HepG2 (cell line): ENCODE measurements at regions not wholly inside any gene's neighbourhood (a gene's known extent, or its start where the extent isn't known, plus 50 kb on each side); places are given as distances from the start of the nearest gene placed in this dataset.

Experiments used
- ATAC-seq: fragments of 200-7000 bp; cut with Tn5 transposase; 3 replicates; pipeline ENCODE4 v1.9.1; 2020; ENCODE audit warnings: mild to moderate bottlenecking, moderate library complexity
- BruUV-seq: library from RNA; stranded (reverse); fragments of 400-500 nt; replicated peaks from 2 replicates; lab custom pipeline; 2021; lab: Mats Ljungman, UMichigan
- CTCF ChIA-PET: fragments of 300-600 bp; formaldehyde crosslinking; extraction: SDS; loops from one replicate; lab custom pipeline; 2021; ENCODE audit warnings: low total read pairs, inconsistent platforms, low intra/inter-chr PET ratio; lab: Yijun Ruan, JAX
- POLR2A ChIA-PET: fragments of 350-600 bp; sonication (Branson Sonifier 250); formaldehyde crosslinking; loops from one replicate; lab custom pipeline; 2020; ENCODE audit warnings: antibody characterized with exemption, inconsistent platforms; lab: Yijun Ruan, JAX
- DNase-seq: peaks from one replicate; pipeline ENCODE4 v3.0.0-alpha.2; 2015; ENCODE audit warnings: low spot score
- FAIRE-seq: peaks from 3 replicates; lab custom pipeline; 2011; peaks lifted over from hg19 to GRCh38; lab: Jason Lieb, UNC
- H2AFZ ChIP-seq: one replicate; pipeline ENCODE4 v1.6.1; 2011; ENCODE audit warnings: low read length, inconsistent platforms
- H3K27ac ChIP-seq: fragments of 300-600 bp; 3 replicates; pipeline ENCODE4 v1.8.0; 2011; ENCODE audit warnings: mixed run types, mild to moderate bottlenecking, mixed read lengths, low read length, inconsistent platforms; ENCODE audit not compliant: insufficient read depth; ENCODE audit errors: extremely low read length
- H3K27me3 ChIP-seq, 2 experiments: fragments of 200-600 bp in 1 of 2; 2 replicates in 1 of 2; 3 replicates in 1 of 2; pipeline versions ENCODE4 v1.6.0 to v1.8.0; 2011; ENCODE audit warnings: low read length in 2 of 2, mild to moderate bottlenecking in 2 of 2, moderate library complexity in 2 of 2, inconsistent platforms in 1 of 2; ENCODE audit not compliant: insufficient read depth in 2 of 2, control insufficient read depth in 1 of 2
- H3K36me3 ChIP-seq, 2 experiments: fragments of 200-600 bp in 1 of 2; replicated peaks in 1 of 2; 2 replicates in 1 of 2; 3 replicates in 1 of 2; pipeline versions ENCODE4 v1.5.1 to v1.8.0; 2011; ENCODE audit warnings: low read length in 2 of 2, inconsistent platforms in 1 of 2; ENCODE audit not compliant: insufficient read depth in 2 of 2, control insufficient read depth in 1 of 2
- H3K4me1 ChIP-seq: 2 replicates; pipeline ENCODE4 v1.5.1; 2012; ENCODE audit warnings: low read length, inconsistent platforms; ENCODE audit not compliant: insufficient read depth
- H3K4me2 ChIP-seq: 2 replicates; pipeline ENCODE4 v1.6.0; 2011; ENCODE audit warnings: low read depth, low read length, inconsistent platforms
- H3K4me3 ChIP-seq, 3 experiments: fragments of 200-600 bp in 1 of 3; sonication (generic), shearing (Covaris generic) in 1 of 3; replicated peaks in 1 of 3; 2 replicates each; pipeline ENCODE4 v1.5.1; 2011 to 2016; ENCODE audit warnings: low read length in 3 of 3, inconsistent platforms in 2 of 3, low read depth in 2 of 3, mild to moderate bottlenecking in 2 of 3, control low read depth in 1 of 3, mixed read lengths in 1 of 3; ENCODE audit not compliant: insufficient read depth in 1 of 3
- H3K79me2 ChIP-seq: one replicate; pipeline ENCODE4 v1.6.1; 2011; ENCODE audit warnings: low read length, inconsistent platforms; ENCODE audit not compliant: insufficient read depth
- H3K9ac ChIP-seq: 2 replicates; pipeline ENCODE4 v1.6.0; 2011; ENCODE audit warnings: mild to moderate bottlenecking, low read depth, low read length, inconsistent platforms; ENCODE audit not compliant: insufficient read depth
- H3K9me3 ChIP-seq: 2 replicates; pipeline ENCODE4 v1.5.1; 2012; ENCODE audit warnings: mild to moderate bottlenecking, low read length
- H4K20me1 ChIP-seq: 2 replicates; pipeline ENCODE4 v1.6.0; 2011; ENCODE audit warnings: inconsistent platforms, mild to moderate bottlenecking, low read length, moderate library complexity; ENCODE audit not compliant: insufficient read depth
- AGO1 ChIP-seq: fragments of 200-400 bp; formaldehyde crosslinking; IDR thresholded peaks from 2 replicates; pipeline ENCODE4 v1.6.1; 2017; ENCODE audit warnings: mild to moderate bottlenecking, low read depth, low read length, moderate library complexity; ENCODE audit not compliant: poor library complexity, severe bottlenecking
- ATAD3A ChIP-seq: sonication (generic); formaldehyde crosslinking; IDR thresholded peaks from 2 replicates; pipeline ENCODE4 v1.4.0; 2020; ENCODE audit warnings: missing genetic modification reagents
- CHD4 ChIP-seq: fragments of 200-600 bp; sonication (generic); IDR thresholded peaks from 2 replicates; pipeline ENCODE4 v1.7.0; 2017; ENCODE audit warnings: mild to moderate bottlenecking, low read length, borderline replicate concordance
- FOSL1 ChIP-seq: sonication (generic); formaldehyde crosslinking; IDR thresholded peaks from 2 replicates; pipeline ENCODE4 v1.9.0; 2021; ENCODE audit warnings: missing genetic modification reagents, borderline replicate concordance
- FOXP4 ChIP-seq: sonication (generic); formaldehyde crosslinking; IDR thresholded peaks from 2 replicates; pipeline ENCODE4 v1.4.0; 2020; ENCODE audit warnings: missing genetic modification reagents
- NFYB ChIP-seq: sonication (generic); formaldehyde crosslinking; IDR thresholded peaks from 2 replicates; pipeline ENCODE4 v1.4.0; 2020; ENCODE audit warnings: missing genetic modification reagents
- RFXANK ChIP-seq: IDR thresholded peaks from 2 replicates; pipeline ENCODE4 v1.6.1; 2016
- TRIM22 ChIP-seq: fragments of 450-650 bp; IDR thresholded peaks from 2 replicates; pipeline ENCODE4 v1.6.1; 2017
- ZNF34 ChIP-seq: sonication (generic); formaldehyde crosslinking; IDR thresholded peaks from 2 replicates; pipeline ENCODE4 v1.4.0; 2020; ENCODE audit warnings: mild to moderate bottlenecking, missing genetic modification reagents, borderline replicate concordance
- ZNF577 ChIP-seq: sonication (generic); formaldehyde crosslinking; IDR thresholded peaks from 2 replicates; pipeline ENCODE4 v1.4.0; 2020; ENCODE audit warnings: mild to moderate bottlenecking, low read depth, missing genetic modification reagents, borderline replicate concordance
- ZNF589 ChIP-seq: sonication (generic); formaldehyde crosslinking; conservative IDR thresholded peaks from 2 replicates; pipeline ENCODE4 v1.8.0; 2022; ENCODE audit warnings: mild to moderate bottlenecking, moderate library complexity, missing genetic modification reagents
- ZNF672 ChIP-seq: sonication (generic); formaldehyde crosslinking; IDR thresholded peaks from 2 replicates; pipeline ENCODE4 v1.8.1; 2022; ENCODE audit warnings: missing genetic modification reagents
- ZNF782 ChIP-seq: sonication (generic); formaldehyde crosslinking; IDR thresholded peaks from 2 replicates; pipeline ENCODE4 v1.4.0; 2020; ENCODE audit warnings: missing genetic modification reagents, mild to moderate bottlenecking, borderline replicate concordance
- WGBS: methylation state at CpG from one replicate; pipeline ENCODE4 v1.1.6; 2017; ENCODE audit warnings: low lambda C conversion rate; 5-methylcytosine and 5-hydroxymethylcytosine counted together
- in situ Hi-C: cut with HindIII; loops from 2 replicates; pipeline ENCODE4 v1.10.0; 2017; ENCODE audit warnings: low pct_unique_long_range_greater_than_20kb; ENCODE audit not compliant: extremely low pct_ligation_motif_present
- intact Hi-C: fragments of 100-400 bp; cut with micrococcal nuclease; formaldehyde crosslinking; loops from one replicate; pipeline ENCODE4 v1.10.0; 2022; ENCODE audit not compliant: unreplicated experiment

- Histone ChIP-seq H4K20me1 (no peaks in the 10 kb centered on the region), H3K27ac (no peak overlapping the region), H3K9me3 (no peaks in the 10 kb centered on the region), H3K27me3 (no peaks in the 10 kb centered on the region), H3K9ac (no peak overlapping the region), H3K4me2 (no peak overlapping the region), H3K4me1 (no peaks in the 10 kb centered on the region), H3K79me2 (no peaks in the 10 kb centered on the region), H3K36me3 (no peaks in the 10 kb centered on the region), H2AFZ (no peak overlapping the region), H3K4me3 (no peak overlapping the region)
- ATAC-seq (no peak), FAIRE-seq (no peak), DNase-seq (no peak)
- TF ChIP-seq CHD4 (no peak), ZNF577 (no peak), NFYB (CRISPR knock-in tag) (no peak), TRIM22 (no peak), ZNF672 (CRISPR knock-in tag) (no peak), ZNF782 (no peak), AGO1 (no peak), ZNF34 (no peak), FOXP4 (CRISPR knock-in tag) (no peak), FOSL1 (CRISPR knock-in tag) (no peak), ATAD3A (CRISPR knock-in tag) (no peak), ZNF589 (CRISPR knock-in tag) (no peak), RFXANK (CRISPR knock-in tag) (no peak)
- CTCF ChIA-PET: no interaction called here
- in situ Hi-C loops (no loop called here), intact Hi-C loops (no loop called here)
- 4% methylated on average over 6 of the region's 6 CpGs for WGBS
- no TSS peak for BruUV-seq
- POLR2A ChIA-PET: no interaction called here
Measured at GRCh38 chr18:40235836-40236235, 1719.2 kb upstream of the PIK3C3 start.
